SK-N-SH (cell line): ENCODE measurements at regions not wholly inside any gene's neighbourhood (a gene's known extent, or its start where the extent isn't known, plus 50 kb on each side); places are given as distances from the start of the nearest gene placed in this dataset.
"Not testable (repeated sequence)": the region's sequence is repeated elsewhere in the genome, so short reads cannot be mapped to it uniquely, and the experiment has no call there.

Experiments
- CTCF ChIA-PET: fragments of 300-600, 350-600 bp; formaldehyde crosslinking; extraction: SDS; loops from one replicate; lab custom pipeline; 2021; lab: Yijun Ruan, JAX
- POLR2A ChIA-PET: fragments of 350-600 bp; sonication (Branson Sonifier 250); formaldehyde crosslinking; extraction: SDS; loops from one replicate; lab custom pipeline; 2020; ENCODE audit warnings: antibody characterized with exemption, inconsistent platforms; lab: Yijun Ruan, JAX
- DNase-seq: peaks from one replicate; pipeline ENCODE4 v3.0.0; 2012
- H2AFZ ChIP-seq: fragments of 200-600 bp; sonication (generic); 2 replicates; pipeline ENCODE4 v1.8.1; 2016; ENCODE audit warnings: antibody characterized with exemption, mild to moderate bottlenecking, low read depth
- H3F3A ChIP-seq: fragments of 200-600 bp; sonication (generic); replicated peaks from 2 replicates; pipeline ENCODE3; 2016; ENCODE audit warnings: antibody characterized with exemption, mild to moderate bottlenecking; ENCODE audit not compliant: insufficient read depth
- H3K27ac ChIP-seq, 2 experiments: fragments of 200-500 bp in 1 of 2; fragments of 200-600 bp in 1 of 2; sonication (Bioruptor generic) in 1 of 2; sonication (generic), shearing (Covaris generic) in 1 of 2; 2 replicates each; pipeline versions ENCODE4 v1.5.1 to v1.6.1; 2014 to 2016; ENCODE audit warnings: low read depth in 2 of 2, inconsistent platforms in 1 of 2, low read length in 1 of 2, mild to moderate bottlenecking in 1 of 2, mixed read lengths in 1 of 2
- H3K27me3 ChIP-seq: fragments of 200-600 bp; sonication (generic), shearing (Covaris generic); 2 replicates; pipeline ENCODE4 v1.6.1; 2016; ENCODE audit warnings: mixed run types; ENCODE audit not compliant: insufficient read depth
- H3K36me3 ChIP-seq, 2 experiments: fragments of 200-500 bp in 1 of 2; fragments of 200-600 bp in 1 of 2; sonication (Bioruptor generic) in 1 of 2; sonication (generic) in 1 of 2; replicated peaks in 1 of 2; 2 replicates each; pipeline versions ENCODE3 to v1.5.1; 2014 to 2016; ENCODE audit warnings: low read length in 1 of 2, mild to moderate bottlenecking in 1 of 2; ENCODE audit not compliant: insufficient read depth in 2 of 2, control insufficient read depth in 1 of 2
- H3K4me1 ChIP-seq, 2 experiments: fragments of 200-500 bp in 1 of 2; fragments of 200-600 bp in 1 of 2; sonication (Bioruptor generic) in 1 of 2; sonication (generic), shearing (Covaris generic) in 1 of 2; 2 replicates each; pipeline versions ENCODE4 v1.5.1 to v1.6.1; 2014 to 2016; ENCODE audit warnings: low read depth in 1 of 2, low read length in 1 of 2, mixed run types in 1 of 2; ENCODE audit not compliant: insufficient read depth in 2 of 2, control insufficient read depth in 1 of 2
- H3K4me2 ChIP-seq: fragments of 200-600 bp; sonication (generic), shearing (Covaris generic); 2 replicates; pipeline ENCODE4 v1.6.1; 2017; ENCODE audit warnings: mixed run types
- H3K4me3 ChIP-seq, 2 experiments: fragments of 200-500 bp in 1 of 2; fragments of 200-600 bp in 1 of 2; sonication (Bioruptor generic) in 1 of 2; sonication (generic), shearing (Covaris generic) in 1 of 2; 2 replicates each; pipeline versions ENCODE4 v1.5.1 to v1.8.1; 2014 to 2016; ENCODE audit warnings: low read depth in 2 of 2, inconsistent platforms in 1 of 2, low read length in 1 of 2, mild to moderate bottlenecking in 1 of 2, mixed read lengths in 1 of 2, moderate library complexity in 1 of 2
- H3K79me2 ChIP-seq: fragments of 200-600 bp; sonication (generic); 2 replicates; pipeline ENCODE4 v1.8.1; 2017; ENCODE audit warnings: mild to moderate bottlenecking; ENCODE audit not compliant: insufficient read depth
- H3K9ac ChIP-seq: fragments of 200-600 bp; sonication (generic); 2 replicates; pipeline ENCODE4 v1.6.1; 2017; ENCODE audit warnings: mixed run types
- H3K9me2 ChIP-seq: fragments of 200-600 bp; sonication (generic); 2 replicates; pipeline ENCODE4 v1.6.1; 2017; ENCODE audit warnings: mixed run types
- H3K9me3 ChIP-seq: fragments of 200-600 bp; sonication (generic); 2 replicates; pipeline ENCODE4 v1.6.1; 2017; ENCODE audit warnings: mixed run types, mild to moderate bottlenecking, moderate library complexity
- H4K20me1 ChIP-seq: fragments of 200-600 bp; sonication (generic); 2 replicates; pipeline ENCODE4 v1.6.1; 2017; ENCODE audit warnings: mild to moderate bottlenecking, mixed run types; ENCODE audit not compliant: insufficient read depth
- TCF12 ChIP-seq: IDR thresholded peaks from 2 replicates; pipeline ENCODE4 v1.4.0; 2012
- WGBS: methylation state at CpG from one replicate; pipeline ENCODE4 v1.1.6; 2017; ENCODE audit warnings: low lambda C conversion rate; 5-methylcytosine and 5-hydroxymethylcytosine counted together

DNA sequence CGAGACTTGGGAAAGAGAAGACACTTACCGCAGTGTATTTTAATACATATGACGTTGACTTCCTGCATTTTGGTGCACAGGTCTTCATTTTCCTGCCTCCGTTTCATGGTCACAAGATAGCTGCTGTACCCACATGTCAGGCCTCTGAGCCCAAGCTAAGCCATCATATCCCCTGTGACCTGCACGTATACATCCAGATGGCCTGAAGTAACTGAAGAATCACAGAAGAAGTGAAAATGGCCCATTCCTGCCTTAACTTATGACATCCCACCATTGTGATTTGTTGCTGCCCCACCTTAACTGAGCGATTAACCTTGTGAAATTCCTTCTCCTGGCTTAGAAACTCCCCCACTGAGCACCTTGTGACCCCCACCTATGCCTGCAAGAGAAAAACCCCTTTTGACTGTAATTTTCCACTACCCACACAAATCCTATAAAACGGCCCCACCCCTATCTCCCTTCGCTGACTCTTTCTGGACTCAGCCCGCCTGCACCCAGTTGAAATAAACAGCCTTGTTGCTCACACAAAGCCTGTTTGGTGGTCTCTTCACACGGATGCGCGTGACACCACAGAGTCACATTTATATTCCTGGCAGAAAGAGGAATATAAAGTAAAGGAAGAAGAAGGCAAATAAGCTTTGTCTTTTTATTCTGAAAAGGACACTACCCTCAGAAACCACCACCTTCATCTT, 78.4 kb upstream of the AMN1 start:
- H3K4me3 ChIP-seq, H3K9ac ChIP-seq, CTCF ChIA-PET, H3K9me3 ChIP-seq, H3F3A ChIP-seq, H3K4me2 ChIP-seq, H3K79me2 ChIP-seq, H3K27me3 ChIP-seq, H3K36me3 ChIP-seq, POLR2A ChIA-PET, H4K20me1 ChIP-seq, H3K27ac ChIP-seq, H3K9me2 ChIP-seq, DNase-seq, H3K4me1 ChIP-seq, H2AFZ ChIP-seq: not testable (repeated sequence)
- WGBS, result 84% methylated on average over 12 of the region's 12 CpGs

DNA sequence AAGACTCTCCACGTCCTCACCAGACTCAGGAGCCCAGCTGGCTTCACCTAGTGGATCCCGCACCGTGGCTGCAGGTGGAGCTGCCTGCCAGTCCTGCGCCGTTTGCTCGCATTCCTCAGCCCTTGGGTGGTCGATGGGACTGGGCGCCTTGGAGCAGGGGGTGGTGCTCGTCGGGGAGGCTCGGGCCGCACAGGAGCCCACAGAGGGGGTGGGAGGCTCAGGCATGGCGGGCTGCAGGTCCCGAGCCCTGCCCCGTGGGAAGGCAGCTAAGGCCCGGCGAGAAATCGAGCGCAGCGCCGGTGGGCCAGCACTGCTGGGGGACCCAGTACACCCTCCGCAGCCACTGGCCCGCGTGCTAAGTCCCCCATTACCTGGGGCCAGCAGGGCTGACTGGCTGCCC, 76.9 kb upstream of the AMN1 start:
- H3K9me3 ChIP-seq, H2AFZ ChIP-seq, POLR2A ChIA-PET, H3F3A ChIP-seq, H3K79me2 ChIP-seq, H3K9ac ChIP-seq, H3K36me3 ChIP-seq, H4K20me1 ChIP-seq, DNase-seq, H3K4me2 ChIP-seq, H3K4me1 ChIP-seq, H3K4me3 ChIP-seq, CTCF ChIA-PET, H3K9me2 ChIP-seq, H3K27ac ChIP-seq, H3K27me3 ChIP-seq: not testable (repeated sequence)
- WGBS, result 85% methylated on average over 4 of the region's 24 CpGs

DNA sequence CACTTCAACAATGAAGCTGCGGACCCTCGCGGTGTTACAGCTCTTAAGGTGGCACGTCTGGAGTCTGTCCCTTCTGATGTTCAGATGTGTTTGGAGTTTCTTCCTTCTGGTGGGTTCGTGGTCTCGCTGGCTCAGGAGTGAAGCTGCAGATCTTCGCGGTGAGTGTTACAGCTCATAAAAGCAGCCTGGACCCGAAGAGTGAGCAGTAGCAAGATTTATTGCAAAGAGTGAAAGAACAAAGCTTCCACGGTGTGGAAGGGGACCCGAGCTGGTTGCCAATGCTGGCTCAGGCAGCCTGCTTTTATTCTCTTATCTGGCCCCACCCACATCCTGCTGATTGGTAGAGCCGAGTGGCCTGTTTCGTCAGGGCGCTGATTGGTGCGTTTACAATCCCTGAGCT, 75.9 kb upstream of the AMN1 start:
- H3K4me1 ChIP-seq, H3F3A ChIP-seq, CTCF ChIA-PET, H3K4me2 ChIP-seq, H4K20me1 ChIP-seq, H3K4me3 ChIP-seq, H3K9ac ChIP-seq, H3K27me3 ChIP-seq, H3K36me3 ChIP-seq, H3K79me2 ChIP-seq, H3K27ac ChIP-seq, H2AFZ ChIP-seq, H3K9me2 ChIP-seq, H3K9me3 ChIP-seq, DNase-seq, POLR2A ChIA-PET: not testable (repeated sequence)
- WGBS, result 84% methylated on average over 11 of the region's 15 CpGs

DNA sequence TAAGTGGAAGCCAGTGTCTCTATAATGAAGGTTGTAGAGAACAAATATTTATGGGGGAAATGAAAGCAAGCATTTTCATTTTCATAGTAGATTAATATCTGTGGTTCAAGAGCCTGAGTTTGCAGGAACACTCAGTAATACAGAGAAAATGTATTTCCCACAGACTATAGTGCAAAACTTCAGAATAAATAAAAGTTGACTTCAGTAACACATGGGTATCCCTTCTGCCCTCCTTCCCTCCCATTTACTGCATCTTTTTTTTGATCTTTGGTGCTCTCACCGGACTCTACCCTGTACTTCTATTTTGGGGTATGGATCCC, 75.3 kb upstream of the AMN1 start:
- Histone ChIP-seq H3K9ac (no peak overlapping the region), H3K27ac (no peak overlapping the region), H2AFZ (no peak overlapping the region), H3K9me2 (no peaks in the 10 kb centered on the region), H3K4me3 (no peak overlapping the region), H3K4me2 (no peak overlapping the region), H3K9me3 (no peaks in the 10 kb centered on the region), H3F3A (no peaks in the 10 kb centered on the region), H3K79me2 (no peaks in the 10 kb centered on the region), H3K4me1 (no peaks in the 10 kb centered on the region), H4K20me1 (no peaks in the 10 kb centered on the region), H3K36me3 (no peaks in the 10 kb centered on the region), H3K27me3 (no peaks in the 10 kb centered on the region)
- WGBS, result 59% methylated on average over 1 of the region's 1 CpG
- ChIA-PET CTCF (interaction anchor here (0.6 kb wide), 1 partner anchor 37 kb away, joined by 3 read pairs; no protein-coding TSS in a partner anchor), POLR2A (no interaction called here)
- no peak for TF ChIP-seq TCF12
- DNase-seq, result no peak
